ENCODE measurements at regions not wholly inside any gene's neighbourhood (a gene's known extent, or its start where the extent isn't known, plus 50 kb on each side); places are given as distances from the start of the nearest gene placed in this dataset.

DNA sequence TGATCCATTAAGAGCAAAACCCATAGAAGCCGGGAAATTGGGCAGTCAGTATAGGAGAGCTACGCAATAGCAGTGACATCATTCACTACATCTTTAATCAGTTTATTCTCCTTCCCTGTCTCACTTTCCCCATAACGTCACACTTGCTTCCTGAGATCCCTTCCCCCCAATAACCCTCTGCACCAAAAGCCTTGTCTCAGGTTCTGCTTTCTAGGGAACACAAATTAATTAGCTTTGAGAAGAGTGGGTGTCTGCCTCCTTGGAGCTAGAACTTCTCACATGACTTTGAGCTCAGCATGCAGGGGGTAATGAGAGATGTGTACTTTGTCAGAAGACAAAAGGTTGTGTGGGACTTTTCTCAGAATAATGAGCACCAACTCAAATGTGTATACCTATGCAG is 128.3 kb upstream of the MAOA start:
- Mint-ChIP-seq H3K27me3 (ENCODE audit: unreplicated experiment) (peaks cover 5% of the 10 kb centered on the region), H3K4me1 (ENCODE audit: unreplicated experiment) (no peaks in the 10 kb centered on the region)

DNA sequence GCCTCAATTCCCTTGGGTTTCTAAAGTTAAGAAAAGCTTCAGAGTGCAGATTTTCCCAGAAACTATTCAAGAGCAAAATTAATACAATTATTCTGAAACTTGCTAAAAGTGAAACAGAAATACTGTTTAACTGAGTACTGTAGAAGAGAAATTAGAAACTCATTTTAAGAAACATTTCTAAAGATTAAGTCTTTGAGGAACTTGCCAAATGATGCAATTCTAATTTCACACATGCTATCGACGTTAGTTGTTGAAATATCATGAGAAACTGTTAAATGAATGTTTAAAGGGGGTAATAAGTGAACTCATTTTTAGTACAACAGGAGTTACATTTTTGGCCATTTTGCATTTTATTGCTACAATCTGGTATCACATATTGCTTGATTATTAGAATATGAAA is 125.3 kb upstream of the MAOA start:
- Mint-ChIP-seq H3K9me3 (ENCODE audit: unreplicated experiment) (peaks cover 3% of the 10 kb centered on the region), H3K4me3 (ENCODE audit: unreplicated experiment) (no peak overlapping the region), H3K27ac (ENCODE audit: unreplicated experiment) (no peak overlapping the region), H3K27me3 (ENCODE audit: unreplicated experiment) (peaks cover 5% of the 10 kb centered on the region), H3K4me1 (ENCODE audit: unreplicated experiment) (no peaks in the 10 kb centered on the region), H3K36me3 (ENCODE audit: unreplicated experiment) (no peaks in the 10 kb centered on the region)
- DNase-seq (ENCODE audit: extremely low spot score, unreplicated experiment), result no peak
- TF ChIP-seq, protein P1, sequence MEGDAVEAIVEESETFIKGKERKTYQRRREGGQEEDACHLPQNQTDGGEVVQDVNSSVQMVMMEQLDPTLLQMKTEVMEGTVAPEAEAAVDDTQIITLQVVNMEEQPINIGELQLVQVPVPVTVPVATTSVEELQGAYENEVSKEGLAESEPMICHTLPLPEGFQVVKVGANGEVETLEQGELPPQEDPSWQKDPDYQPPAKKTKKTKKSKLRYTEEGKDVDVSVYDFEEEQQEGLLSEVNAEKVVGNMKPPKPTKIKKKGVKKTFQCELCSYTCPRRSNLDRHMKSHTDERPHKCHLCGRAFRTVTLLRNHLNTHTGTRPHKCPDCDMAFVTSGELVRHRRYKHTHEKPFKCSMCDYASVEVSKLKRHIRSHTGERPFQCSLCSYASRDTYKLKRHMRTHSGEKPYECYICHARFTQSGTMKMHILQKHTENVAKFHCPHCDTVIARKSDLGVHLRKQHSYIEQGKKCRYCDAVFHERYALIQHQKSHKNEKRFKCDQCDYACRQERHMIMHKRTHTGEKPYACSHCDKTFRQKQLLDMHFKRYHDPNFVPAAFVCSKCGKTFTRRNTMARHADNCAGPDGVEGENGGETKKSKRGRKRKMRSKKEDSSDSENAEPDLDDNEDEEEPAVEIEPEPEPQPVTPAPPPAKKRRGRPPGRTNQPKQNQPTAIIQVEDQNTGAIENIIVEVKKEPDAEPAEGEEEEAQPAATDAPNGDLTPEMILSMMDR (IDR thresholded peaks at IDR 0.05), result no peak

More for the DNA sequence above, 128.3 kb upstream of the MAOA start:
- Mint-ChIP-seq H3K9me3 (ENCODE audit: unreplicated experiment) (peaks cover 3% of the 10 kb centered on the region), H3K27ac (ENCODE audit: unreplicated experiment) (no peak overlapping the region), H3K36me3 (ENCODE audit: unreplicated experiment) (no peaks in the 10 kb centered on the region), H3K4me3 (ENCODE audit: unreplicated experiment) (no peak overlapping the region)
- no peak for DNase-seq (ENCODE audit: extremely low spot score, unreplicated experiment)
- TF ChIP-seq, protein P1 (IDR thresholded peaks at IDR 0.05), result no peak

DNA sequence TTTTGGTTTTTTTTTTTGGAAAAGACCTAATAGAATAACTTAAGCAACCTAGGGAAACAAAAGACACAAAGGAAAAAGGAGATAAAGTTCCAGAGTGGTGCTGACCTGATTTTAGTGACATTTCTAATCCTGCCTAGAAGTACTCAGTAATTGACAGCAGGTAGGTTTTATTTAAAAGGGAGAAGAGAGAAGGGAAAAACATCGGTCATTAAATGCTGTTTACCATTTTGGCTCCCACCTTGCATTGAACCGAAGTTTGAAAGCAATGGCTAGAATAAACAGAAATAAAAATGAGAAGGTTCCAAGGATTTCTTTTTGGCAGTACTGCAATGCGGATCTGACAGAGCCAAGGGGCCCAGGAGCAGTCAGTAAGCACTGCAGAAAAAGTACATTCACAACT is 115.8 kb upstream of the MAOA start:
- TF ChIP-seq, protein P1 (IDR thresholded peaks at IDR 0.05), result no peak
- Mint-ChIP-seq H3K9me3 (ENCODE audit: unreplicated experiment) (no peaks in the 10 kb centered on the region), H3K27ac (ENCODE audit: unreplicated experiment) (no peak overlapping the region), H3K4me3 (ENCODE audit: unreplicated experiment) (no peak overlapping the region), H3K4me1 (ENCODE audit: unreplicated experiment) (no peaks in the 10 kb centered on the region), H3K27me3 (ENCODE audit: unreplicated experiment) (no peaks in the 10 kb centered on the region), H3K36me3 (ENCODE audit: unreplicated experiment) (no peaks in the 10 kb centered on the region)
- no peak for DNase-seq (ENCODE audit: extremely low spot score, unreplicated experiment)

DNA sequence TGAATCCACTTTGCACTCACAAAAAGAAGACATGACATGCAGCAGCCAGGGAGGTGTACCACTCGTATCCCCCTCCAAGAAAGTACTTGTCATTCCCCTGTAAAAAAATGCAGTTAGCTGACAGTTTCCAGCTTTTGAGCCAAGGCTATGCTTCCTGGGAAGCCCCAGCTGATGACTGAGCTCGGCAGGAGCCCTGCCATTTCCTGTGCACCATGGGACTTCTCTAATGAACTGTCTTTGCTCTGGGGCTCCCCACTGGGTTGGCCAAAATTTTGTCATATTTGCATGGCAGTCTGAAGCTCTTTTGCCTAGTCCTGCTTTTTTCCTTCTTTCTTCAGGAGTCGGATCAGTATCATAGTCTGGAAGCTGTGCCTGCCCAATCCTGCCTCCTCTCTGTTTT is 104.5 kb upstream of the MAOA start:
- peak overlapping the region; percentile 44 for H3K4me3 Mint-ChIP-seq (ENCODE audit: unreplicated experiment)
- TF ChIP-seq, protein P1 (IDR thresholded peaks at IDR 0.05), result no peak
- no peaks in the 10 kb centered on the region for H3K36me3 Mint-ChIP-seq (ENCODE audit: unreplicated experiment)
- peaks cover 8% of the 10 kb centered on the region for H3K4me1 Mint-ChIP-seq (ENCODE audit: unreplicated experiment)
- no peak overlapping the region for H3K27ac Mint-ChIP-seq (ENCODE audit: unreplicated experiment)
- H3K27me3 Mint-ChIP-seq (ENCODE audit: unreplicated experiment), result no peaks in the 10 kb centered on the region
- no peak for DNase-seq (ENCODE audit: extremely low spot score, unreplicated experiment)
- peaks cover 7% of the 10 kb centered on the region for H3K9me3 Mint-ChIP-seq (ENCODE audit: unreplicated experiment)

DNA sequence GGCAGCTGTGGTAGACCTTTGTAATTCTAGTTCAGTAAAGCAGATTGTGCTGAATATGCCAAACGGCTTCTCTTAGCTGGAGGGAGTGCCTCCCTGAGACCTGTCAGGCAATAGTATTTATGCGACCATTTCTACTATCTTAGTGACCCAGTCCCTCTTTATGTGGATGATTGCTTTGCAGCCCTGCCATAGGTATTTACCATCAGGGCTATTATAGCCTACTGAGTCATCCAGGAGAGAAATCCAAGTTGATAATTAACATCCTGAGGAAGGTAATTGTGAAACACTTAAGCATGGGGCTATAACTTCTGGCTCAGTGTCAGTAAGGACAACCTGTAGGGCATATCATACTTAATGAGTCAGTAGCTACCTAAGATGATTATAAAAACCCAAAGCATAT is 103.9 kb upstream of the MAOA start:
- Mint-ChIP-seq H3K36me3 (ENCODE audit: unreplicated experiment) (no peaks in the 10 kb centered on the region), H3K4me1 (ENCODE audit: unreplicated experiment) (peaks cover 8% of the 10 kb centered on the region), H3K27ac (ENCODE audit: unreplicated experiment) (no peak overlapping the region), H3K4me3 (ENCODE audit: unreplicated experiment) (no peak overlapping the region), H3K27me3 (ENCODE audit: unreplicated experiment) (no peaks in the 10 kb centered on the region), H3K9me3 (ENCODE audit: unreplicated experiment) (peaks cover 7% of the 10 kb centered on the region)
- DNase-seq (ENCODE audit: extremely low spot score, unreplicated experiment), result no peak
- TF ChIP-seq, protein P1 (IDR thresholded peaks at IDR 0.05), result no peak
